NOMO-1 treated with DMSO at 0.1 percent for 48 hours (cell line): ENCODE measurements at regions not wholly inside any gene's neighbourhood (a gene's known extent, or its start where the extent isn't known, plus 50 kb on each side); places are given as distances from the start of the nearest gene placed in this dataset.

Experiments used
- DNase-seq: peaks from one replicate; lab custom pipeline; 2025; ENCODE audit not compliant: unreplicated experiment; lab: John Stamatoyannopoulos, UW

DNA sequence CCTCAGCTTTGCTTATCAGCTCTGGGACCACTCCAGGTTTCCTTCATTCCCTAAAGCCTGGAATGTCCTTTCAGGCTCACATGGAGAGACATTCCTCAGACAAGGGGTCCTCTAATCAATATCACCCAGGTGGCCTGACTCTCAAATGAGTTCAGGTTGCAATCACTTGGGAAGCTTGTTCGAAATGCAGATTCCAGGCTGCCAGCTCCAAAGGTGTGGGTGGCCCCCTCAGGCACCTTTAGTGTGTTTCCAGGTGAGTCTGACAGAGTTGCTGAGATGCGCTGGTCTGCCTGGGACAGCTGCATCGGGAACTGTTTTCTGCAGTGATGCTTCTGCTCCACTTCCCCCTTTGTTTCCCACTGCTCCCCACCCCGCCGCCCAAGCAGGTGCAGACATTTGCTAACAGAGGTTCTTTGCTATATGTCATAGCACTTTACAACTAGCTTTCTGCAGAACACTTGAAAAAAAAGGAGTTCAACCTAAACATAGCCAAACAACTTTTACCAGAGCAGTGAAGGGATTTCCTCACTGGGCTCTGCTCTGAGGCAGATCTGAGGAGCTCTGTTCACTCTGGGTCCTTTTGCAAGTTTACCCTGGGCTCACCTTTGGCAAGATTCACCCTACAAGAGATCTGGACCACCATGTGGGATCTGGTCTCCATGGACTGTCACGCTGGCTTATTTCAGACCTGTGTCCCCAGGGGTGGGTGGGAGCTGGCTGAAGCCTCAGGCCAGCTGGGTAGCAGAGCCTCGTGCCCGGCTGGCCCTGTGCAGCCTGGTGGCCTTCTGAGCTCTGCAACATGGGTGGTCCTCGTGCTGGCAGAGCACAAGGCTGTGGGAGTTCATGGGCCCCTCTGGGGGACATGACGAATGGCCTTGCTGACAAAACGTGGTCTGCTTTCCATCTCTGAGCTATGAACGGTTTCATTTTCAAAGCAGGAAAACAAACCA is 539.6 kb downstream of the CCDC171 start:
- no peak for DNase-seq

GRCh38 chr9:16098306-16098705 is 545.5 kb downstream of the CCDC171 start:
- no peak for DNase-seq

- DNase-seq, result no peak
These were observed 547.1 kb downstream of the CCDC171 start for GRCh38 chr9:16099732-16100536.

DNA sequence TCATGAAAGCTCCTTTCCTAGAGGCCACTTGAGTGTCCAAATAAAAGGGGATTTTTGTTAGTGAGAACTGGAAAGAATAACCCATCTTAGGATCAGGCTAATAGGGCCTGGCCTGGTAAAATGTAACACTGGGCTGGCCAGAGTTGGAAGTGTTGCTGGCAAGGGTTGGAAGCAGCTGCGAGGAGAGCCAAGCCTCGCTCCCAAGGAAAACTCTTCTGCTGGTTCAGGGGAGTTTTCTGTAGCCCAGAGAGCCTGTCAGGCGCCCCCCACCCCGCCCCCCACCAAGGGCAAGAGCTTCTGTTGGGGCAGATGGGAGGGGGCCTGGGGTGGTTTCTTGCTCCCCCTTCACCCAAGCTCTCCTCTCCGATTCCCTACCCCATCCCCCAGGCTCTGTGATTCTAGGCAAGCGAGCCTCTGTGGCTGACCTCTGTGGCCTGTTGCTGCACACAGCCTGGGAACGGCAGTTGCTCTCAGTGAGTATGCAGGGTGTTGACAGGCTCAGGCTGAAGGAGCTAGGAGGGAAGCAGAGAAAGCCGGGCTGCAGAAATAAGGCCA is 547.8 kb downstream of the CCDC171 start:
- no peak for DNase-seq

DNA sequence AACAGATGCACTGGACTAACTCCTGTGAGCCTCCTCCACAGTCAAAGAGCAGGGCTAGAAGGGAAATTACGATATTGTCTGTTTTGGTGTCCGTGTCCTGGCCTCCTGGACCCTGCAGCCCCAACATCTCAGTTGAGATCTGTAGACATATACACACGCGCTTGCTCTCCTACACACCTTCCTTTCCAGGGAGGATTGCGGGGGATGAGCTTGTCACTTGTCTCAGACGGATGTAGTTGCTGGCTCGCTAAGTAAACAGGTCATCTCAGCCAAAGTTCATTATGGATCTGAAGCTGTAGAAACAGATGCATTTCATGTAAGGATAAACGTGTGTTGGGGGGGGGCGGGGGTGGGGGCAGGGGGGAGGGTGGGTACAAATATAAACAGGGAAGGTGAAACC is 549.3 kb downstream of the CCDC171 start:
- no peak for DNase-seq

- DNase-seq, result no peak
These were observed 551.0 kb downstream of the CCDC171 start for GRCh38 chr9:16103620-16104397.

DNA sequence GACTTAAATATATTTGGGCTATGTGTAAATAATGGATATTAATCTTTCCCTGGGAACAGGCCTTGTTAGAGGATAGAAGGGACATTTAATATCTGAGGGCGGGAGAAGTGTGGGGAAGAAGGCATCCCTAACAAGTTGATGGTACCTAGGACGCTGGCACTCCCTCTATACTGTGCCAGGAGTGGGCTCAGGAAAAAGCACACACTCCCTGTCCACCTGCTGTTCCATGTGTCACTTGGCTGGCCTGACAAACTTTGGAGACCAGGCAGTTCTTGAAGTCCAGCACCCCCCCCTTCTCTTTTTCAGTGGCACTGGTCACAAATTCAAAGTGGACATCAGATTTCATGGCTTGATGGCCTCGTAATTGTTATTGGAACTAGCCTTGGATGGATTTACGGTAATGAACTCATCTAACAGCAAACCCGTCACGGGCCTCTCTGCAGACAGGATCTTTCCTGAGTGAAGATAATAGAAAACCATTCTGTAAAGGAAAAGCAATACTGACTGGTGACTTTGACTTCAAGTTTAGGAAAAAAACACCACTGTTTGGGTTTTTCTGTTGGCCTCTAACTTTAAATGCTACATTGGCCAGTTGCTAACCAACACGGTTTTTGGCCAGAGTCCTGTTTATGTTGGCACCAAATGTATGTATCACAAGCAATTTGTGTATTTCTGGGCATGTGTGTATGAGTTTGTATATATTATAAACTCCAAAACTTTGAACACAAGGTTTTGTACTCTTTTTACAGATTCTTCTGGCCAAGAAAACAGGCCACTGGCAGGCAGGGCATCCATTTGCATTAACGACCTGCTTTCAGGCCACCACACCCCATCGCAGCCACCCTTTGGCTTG is 552.6 kb downstream of the CCDC171 start:
- no peak for DNase-seq

GRCh38 chr9:16106021-16106571 is 553.3 kb downstream of the CCDC171 start:
- no peak for DNase-seq

GRCh38 chr9:16112116-16112515 is 559.3 kb downstream of the CCDC171 start:
- DNase-seq, result no peak

GRCh38 chr9:16115994-16116393 is 563.2 kb downstream of the CCDC171 start:
- DNase-seq, result no peak

GRCh38 chr9:16118043-16118442 is 565.2 kb downstream of the CCDC171 start:
- no peak for DNase-seq

GRCh38 chr9:16119261-16120230 is 566.7 kb downstream of the CCDC171 start:
- no peak for DNase-seq

- no peak for DNase-seq
These were observed 567.4 kb downstream of the CCDC171 start for GRCh38 chr9:16120231-16120641.

DNA sequence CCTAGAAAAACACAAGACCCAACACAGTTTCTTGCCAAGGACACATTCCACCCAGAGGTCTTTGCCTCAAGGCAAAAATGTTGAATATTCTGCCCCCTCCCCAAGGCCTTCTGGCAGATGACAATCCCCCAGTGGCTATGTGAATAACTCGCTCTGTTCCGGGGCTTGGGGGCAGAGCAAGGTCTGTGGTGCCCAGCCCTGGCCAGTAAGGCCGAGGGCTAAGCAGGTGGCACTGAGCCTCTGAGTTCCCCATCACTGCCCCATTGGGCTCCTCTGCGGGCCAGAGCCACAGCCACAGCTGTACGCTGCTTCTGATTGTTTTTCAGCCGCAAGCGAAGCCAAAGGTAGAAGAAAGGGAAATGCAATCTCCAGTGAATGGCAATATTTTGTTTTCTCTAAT is 567.9 kb downstream of the CCDC171 start:
- no peak for DNase-seq

DNA sequence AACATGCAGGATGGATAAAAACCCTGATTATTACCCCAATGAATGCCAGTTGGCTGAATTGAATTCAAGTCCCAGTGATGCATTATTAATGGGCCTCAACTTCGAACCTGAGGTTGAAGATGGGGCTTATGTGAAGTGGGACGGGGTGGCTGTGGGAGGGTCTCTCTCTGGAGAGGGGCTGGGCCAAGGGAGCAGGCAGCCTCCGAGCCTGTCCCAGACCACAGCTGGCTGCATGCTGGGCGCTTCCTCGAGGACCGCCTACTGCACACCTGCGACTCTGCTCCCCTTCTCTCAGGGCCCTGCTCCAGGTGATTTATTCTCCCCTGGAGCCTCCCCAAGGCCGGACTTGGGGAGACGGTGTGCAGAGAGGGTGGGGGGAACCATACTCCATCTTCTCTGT is 568.3 kb downstream of the CCDC171 start:
- no peak for DNase-seq

DNA sequence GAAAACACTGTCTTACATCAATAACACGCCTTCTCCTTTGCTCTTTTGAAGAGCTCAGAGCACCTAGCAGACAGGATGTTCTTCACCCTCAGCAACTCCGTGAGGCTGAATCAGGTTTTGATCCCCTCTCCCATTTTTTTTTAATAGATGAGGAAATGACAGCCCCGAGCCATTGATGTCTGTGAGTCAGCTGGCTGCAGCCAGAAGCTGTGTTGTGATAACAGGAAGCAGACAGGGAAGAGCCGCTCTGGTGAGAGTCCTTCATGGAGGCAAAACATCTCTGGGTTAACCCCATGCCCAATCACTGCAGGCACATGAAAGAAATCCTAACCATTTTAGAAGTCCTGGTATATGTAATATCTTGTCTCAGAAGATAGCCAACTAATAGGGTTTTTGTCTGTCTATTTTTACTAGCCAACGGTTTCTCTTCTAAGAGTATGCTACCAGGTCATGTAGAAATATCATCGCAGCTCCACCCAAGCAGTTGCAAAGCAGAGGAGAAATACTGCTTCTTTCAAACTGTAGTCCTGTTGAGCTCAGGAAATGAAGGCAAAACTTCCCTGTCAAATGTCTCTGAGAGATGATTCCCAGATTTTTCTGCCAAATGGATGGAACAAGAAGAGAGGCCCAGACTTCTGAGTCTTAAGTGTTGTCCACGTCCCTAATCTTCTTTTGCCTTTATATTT is 568.9 kb downstream of the CCDC171 start:
- DNase-seq, result no peak

GRCh38 chr9:16125629-16126028 is 572.8 kb downstream of the CCDC171 start:
- no peak for DNase-seq

GRCh38 chr9:16126042-16126441 is 573.2 kb downstream of the CCDC171 start:
- DNase-seq, result no peak
